ENCODE measurements at regions not wholly inside any gene's neighbourhood (a gene's known extent, or its start where the extent isn't known, plus 50 kb on each side); places are given as distances from the start of the nearest gene placed in this dataset.

DNA sequence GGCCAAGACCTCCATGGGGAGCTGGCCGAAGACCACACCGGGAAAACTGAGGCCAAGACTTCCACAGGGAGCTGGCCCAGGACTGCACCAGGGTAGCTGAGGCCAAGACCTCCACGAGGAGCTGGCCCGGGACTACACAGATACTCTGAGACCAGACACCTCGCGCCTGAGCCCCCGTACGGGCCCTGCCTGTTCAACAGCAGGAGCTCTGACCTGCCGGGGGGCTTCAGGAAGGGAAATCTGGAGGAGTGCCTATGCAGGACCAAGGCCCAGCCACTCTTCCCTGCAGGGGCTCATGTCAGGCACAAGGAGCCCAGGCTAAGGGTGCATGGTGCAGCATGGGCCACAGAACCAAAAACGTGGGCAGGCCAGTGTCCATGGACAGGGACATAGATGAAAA, 151.6 kb downstream of the TMEM18 start:
- Histone ChIP-seq H2BK20ac (ENCODE audit: low read length) (no peak overlapping the region), H3K4me1 (replicated peaks in 1 of 4; ENCODE audit: control insufficient read depth in 3 of 4, insufficient read depth in 4 of 4, low read length in 3 of 4) (peaks cover 0 to 8% (median 5%) of the 10 kb centered on the region in 4 experiments; a peak in 4 of 7 replicates), H3K14ac (ENCODE audit: insufficient read length) (no peak overlapping the region), H3K9me3 (ENCODE audit: insufficient read depth in 2 of 2, low read depth in 1 of 2, low read length in 1 of 2) (peaks cover 0 to 9% of the 10 kb centered on the region in 2 experiments; a peak in 1 of 4 replicates), H2BK5ac (ENCODE audit: low read depth, low read length) (no peak overlapping the region), H3K23ac (ENCODE audit: insufficient read length) (no peak overlapping the region), H4K91ac (replicated peaks; ENCODE audit: insufficient read length, low read length) (no peak overlapping the region), H2AFZ (ENCODE audit: low read length) (no peak overlapping the region), H3K4ac (replicated peaks; ENCODE audit: insufficient read length, low read depth, low read length) (no peak overlapping the region), H4K5ac (ENCODE audit: insufficient read length, low read depth, low read length) (no peak overlapping the region), H3K4me3 (ENCODE audit: extremely low read depth in 1 of 4, insufficient read depth in 2 of 4, low read depth in 3 of 4, low read length in 4 of 4) (no peak overlapping the region), H3K27ac (ENCODE audit: low read depth, low read length) (no peak overlapping the region), H3K79me2 (ENCODE audit: control insufficient read depth in 1 of 2, insufficient read depth in 2 of 2, low read length in 2 of 2) (no peaks in the 10 kb centered on the region), H3K9ac (replicated peaks in 1 of 4; ENCODE audit: extremely low read depth in 1 of 4, low read depth in 3 of 4, low read length in 3 of 4) (no peak overlapping the region), H4K20me1 (replicated peaks in 1 of 2; ENCODE audit: control insufficient read depth in 1 of 2, insufficient read depth in 2 of 2, low read length in 2 of 2) (peaks cover 0 to 7% of the 10 kb centered on the region in 2 experiments), H2BK12ac (ENCODE audit: low read depth, low read length) (no peak overlapping the region), H3K79me1 (ENCODE audit: low read depth, low read length) (no peaks in the 10 kb centered on the region), H3K36me3 (ENCODE audit: control insufficient read depth in 2 of 4, insufficient read depth in 4 of 4, low read length in 3 of 4) (no peaks in the 10 kb centered on the region), H2BK120ac (replicated peaks; ENCODE audit: low read depth, low read length) (no peak overlapping the region), H3K27me3 (replicated peaks in 1 of 4; ENCODE audit: control insufficient read depth in 3 of 4, extremely low read depth in 1 of 4, insufficient read depth in 3 of 4, low read length in 3 of 4) (peaks cover 0 to 3% (median 0%) of the 10 kb centered on the region in 4 experiments; a peak in 1 of 7 replicates), H3K56ac (replicated peaks; ENCODE audit: insufficient read length, low read depth, low read length) (no peak overlapping the region), H3K23me2 (ENCODE audit: low read depth, low read length) (peaks cover 8% of the 10 kb centered on the region), H4K8ac (ENCODE audit: extremely low read depth, insufficient read depth, low read length) (no peak overlapping the region), H2AK5ac (ENCODE audit: low read depth, low read length) (no peak overlapping the region), H3K18ac (ENCODE audit: extremely low read depth, low read length) (no peak overlapping the region), H2BK15ac (ENCODE audit: low read length) (no peak overlapping the region), H3K4me2 (ENCODE audit: insufficient read depth in 1 of 2, low read depth in 2 of 2, low read length in 2 of 2) (no peak overlapping the region)
- 96% methylated on average over 10 of the region's 10 CpGs; no CpG with 5 or more reads in 1 of the 2 experiments for WGBS, 2 experiments (ENCODE audit: extremely low coverage in 1 of 2, insufficient coverage in 1 of 2, insufficient read length in 1 of 2, insufficient replicate concordance in 2 of 2, low coverage in 1 of 2, low lambda C conversion rate in 2 of 2, missing lambda C conversion rate in 1 of 2)
- no peak for DNase-seq (ENCODE audit: low read depth in 1 of 2, low spot score in 2 of 2)
- TF ChIP-seq POLR2AphosphoS5 (IDR thresholded peaks at IDR 0.05; ENCODE audit: low read depth, low read length): no peak
- no peak for TF ChIP-seq SRF (IDR thresholded peaks at IDR 0.05; ENCODE audit: low read depth, low read length)
- TF ChIP-seq CTCF (IDR thresholded peaks at IDR 0.05; ENCODE audit: control extremely low read depth in 1 of 3, insufficient read depth in 1 of 3, low read depth in 1 of 3, low read length in 3 of 3): no peak
- no peak for TF ChIP-seq SP2 (IDR thresholded peaks at IDR 0.05; ENCODE audit: low read length)
- TF ChIP-seq SIRT6 (IDR thresholded peaks at IDR 0.05; ENCODE audit: low read length): no peak
- no peak for TF ChIP-seq KDM5A (IDR thresholded peaks at IDR 0.05; ENCODE audit: low read length)
- TF ChIP-seq CEBPB (IDR thresholded peaks at IDR 0.05; ENCODE audit: low read depth, low read length): no peak
- no peak for TF ChIP-seq RXRA (IDR thresholded peaks at IDR 0.05; ENCODE audit: insufficient read depth, low read depth, low read length)
- no peak for TF ChIP-seq TCF12 (IDR thresholded peaks at IDR 0.05; ENCODE audit: low read depth, low read length)
- no peak for TF ChIP-seq ATF3 (IDR thresholded peaks at IDR 0.05; ENCODE audit: insufficient read depth, low read depth, low read length)
- no peak for TF ChIP-seq TAF1 (IDR thresholded peaks at IDR 0.05; ENCODE audit: low read depth, low read length)
- TF ChIP-seq GABPA (IDR thresholded peaks at IDR 0.05; ENCODE audit: borderline replicate concordance, insufficient read depth, low read length): no peak
- no peak for FAIRE-seq
- ChIA-PET CTCF (ENCODE audit: partially characterized antibody) (interaction anchor here (1.3 kb wide), 1 partner anchor 158 kb away, joined by 3 read pairs; no protein-coding TSS in a partner anchor), POLR2A (ENCODE audit: partially characterized antibody) (no interaction called here)
